B cell (primary cell): ENCODE measurements at regions not wholly inside any gene's neighbourhood (a gene's known extent, or its start where the extent isn't known, plus 50 kb on each side); places are given as distances from the start of the nearest gene placed in this dataset.

Source experiments
- CTCF ChIP-seq: fragments of 200-600 bp; IDR thresholded peaks from one replicate; pipeline ENCODE4 v1.8.0; 2022; ENCODE audit warnings: antibody characterized with exemption, mild to moderate bottlenecking
- EZH2 ChIP-seq: IDR thresholded peaks from 2 replicates; pipeline ENCODE4 v1.6.1; 2012; ENCODE audit warnings: borderline replicate concordance, low read depth, mild to moderate bottlenecking, moderate library complexity, low read length; ENCODE audit not compliant: insufficient read depth, poor library complexity, severe bottlenecking

GRCh38 chr20:50251383-50251748 is 60.7 kb downstream of the CEBPB start:
- no peak for TF ChIP-seq CTCF
- TF ChIP-seq EZH2, result no peak
